HG02852 (cell line): ENCODE measurements at regions not wholly inside any gene's neighbourhood (a gene's known extent, or its start where the extent isn't known, plus 50 kb on each side); places are given as distances from the start of the nearest gene placed in this dataset.
"Not testable (repeated sequence)": the region's sequence is repeated elsewhere in the genome, so short reads cannot be mapped to it uniquely, and the experiment has no call there.

ENCODE experiments used
- ATAC-seq: cut with Tn5 transposase; IDR thresholded peaks from one replicate; pipeline ENCODE4 v1.9.1; 2021; ENCODE audit warnings: mild to moderate bottlenecking, moderate library complexity; ENCODE audit not compliant: unreplicated experiment

- peak; percentile 92 for ATAC-seq
Measured at GRCh38 chr4:38503689-38504395, 160.2 kb upstream of the KLF3 start.

DNA sequence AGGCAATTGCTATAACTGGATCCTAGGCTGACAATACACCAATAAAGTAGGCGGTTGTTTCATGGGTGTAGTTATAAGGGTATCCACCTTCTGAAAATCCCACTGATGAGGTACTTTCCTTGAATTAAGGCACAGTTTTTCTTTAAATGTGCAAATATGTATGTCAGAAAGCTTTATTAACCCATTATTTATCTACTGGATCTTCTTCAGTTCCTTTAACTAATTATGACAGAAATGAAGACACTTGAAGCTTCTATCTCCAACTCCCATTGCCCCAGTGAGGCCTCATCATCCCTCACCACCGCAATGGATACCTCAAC is 159.6 kb upstream of the KLF3 start:
- no peak for ATAC-seq

DNA sequence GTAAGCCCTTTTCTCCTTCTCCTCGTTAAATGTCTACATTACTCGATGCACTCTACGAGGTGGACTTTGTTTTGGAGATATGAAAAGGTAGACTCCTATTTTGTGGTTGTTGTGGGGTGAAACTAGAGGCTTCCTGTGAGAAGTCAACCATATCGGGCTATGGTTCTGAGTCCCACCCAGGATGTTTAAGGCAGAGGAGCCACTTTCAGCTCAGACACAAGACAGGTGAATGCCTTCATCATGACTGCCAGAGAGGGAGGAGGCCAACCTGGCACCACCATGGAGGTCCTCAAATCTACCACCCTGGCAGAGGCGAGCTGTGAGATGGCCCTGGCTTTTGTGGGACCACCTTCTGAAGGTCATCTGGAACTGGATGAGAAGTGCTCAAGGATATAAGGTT is 154.4 kb upstream of the KLF3 start:
- peak; percentile 69 for ATAC-seq

- ATAC-seq: no peak
Measured at GRCh38 chr4:38510201-38510600, 153.8 kb upstream of the KLF3 start.

- ATAC-seq: no peak
Measured at GRCh38 chr4:38511702-38512101, 152.3 kb upstream of the KLF3 start.

DNA sequence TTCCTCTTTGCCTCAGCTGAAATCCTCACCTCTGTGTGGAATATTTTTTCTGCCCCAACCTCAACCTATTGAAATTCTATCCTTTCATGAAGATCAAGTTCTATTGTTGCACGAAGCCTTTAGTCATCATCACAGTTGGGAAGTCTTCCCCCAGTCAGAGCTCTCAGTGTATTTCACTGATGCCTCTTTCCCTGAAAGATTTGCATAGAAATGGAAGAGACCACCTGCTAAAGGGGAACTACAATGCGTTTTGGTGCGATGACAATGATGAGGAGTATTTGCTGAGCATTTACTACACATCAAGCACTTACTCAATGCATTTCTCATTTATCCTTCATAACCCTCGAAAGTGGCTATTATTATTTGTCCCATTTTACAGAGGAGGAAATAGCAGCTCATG is 151.2 kb upstream of the KLF3 start:
- ATAC-seq: no peak

GRCh38 chr4:38514465-38515146 is 149.4 kb upstream of the KLF3 start:
- ATAC-seq: no peak

DNA sequence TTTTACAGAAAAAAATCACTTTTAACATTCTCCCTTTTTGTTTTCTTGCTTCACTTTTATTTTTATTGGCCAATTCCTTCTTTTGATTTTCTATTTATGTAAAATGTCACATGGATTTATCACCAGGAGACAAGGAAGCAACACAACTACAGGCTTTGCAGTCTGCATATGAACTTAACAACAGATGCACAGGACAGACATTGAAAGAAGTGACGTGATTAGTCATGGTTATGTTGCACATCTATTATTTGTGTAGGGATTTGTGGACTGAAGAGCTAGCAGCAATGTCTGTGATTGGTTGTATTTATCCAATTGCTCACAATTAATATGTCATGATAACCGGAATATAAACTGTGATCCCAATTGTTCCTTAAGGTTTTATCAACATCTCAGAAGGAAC is 147.8 kb upstream of the KLF3 start:
- no peak for ATAC-seq

GRCh38 chr4:38519666-38520065 is 144.3 kb upstream of the KLF3 start:
- ATAC-seq: no peak

DNA sequence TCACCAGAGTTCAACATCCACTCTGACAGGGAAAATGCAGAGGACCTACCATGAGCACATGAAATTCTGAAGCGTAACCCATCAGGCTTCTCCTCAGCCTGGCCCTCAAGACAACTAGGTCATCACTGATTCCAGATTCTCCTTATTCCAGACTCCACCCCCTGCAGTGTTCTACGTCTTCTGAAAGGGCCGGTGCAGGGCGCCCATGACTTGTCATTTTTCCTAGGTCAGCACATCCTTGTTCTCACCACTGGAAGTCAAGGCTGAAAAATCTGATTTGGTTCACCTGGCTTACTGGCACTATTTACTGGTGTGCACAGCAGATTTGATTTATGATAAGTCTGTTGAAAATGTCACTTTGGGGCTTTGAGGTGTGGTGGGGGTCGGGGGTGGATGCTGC is 140.9 kb upstream of the KLF3 start:
- no peak for ATAC-seq

- ATAC-seq: peak; percentile 96
Measured at GRCh38 chr4:38523524-38524448, 140.2 kb upstream of the KLF3 start.

DNA sequence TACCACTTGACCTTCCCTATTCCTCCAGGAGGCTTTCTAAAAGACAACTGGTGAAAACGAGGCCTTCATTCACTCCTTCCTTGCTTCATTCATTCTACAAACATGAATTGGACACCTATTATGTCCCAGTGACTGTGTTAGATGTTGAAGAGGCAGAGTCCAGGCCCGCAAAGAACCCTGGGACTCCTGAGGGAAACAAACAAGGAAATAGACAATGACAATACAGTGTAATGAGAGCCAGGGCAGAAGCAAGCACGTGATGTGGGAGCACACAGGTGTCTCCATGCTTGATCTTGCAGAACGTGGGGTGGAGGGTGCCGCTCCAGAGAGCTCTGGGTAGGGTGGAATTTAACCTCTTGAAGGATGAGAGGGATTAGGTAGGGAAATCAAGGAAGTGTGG is 137.6 kb upstream of the KLF3 start:
- no peak for ATAC-seq

DNA sequence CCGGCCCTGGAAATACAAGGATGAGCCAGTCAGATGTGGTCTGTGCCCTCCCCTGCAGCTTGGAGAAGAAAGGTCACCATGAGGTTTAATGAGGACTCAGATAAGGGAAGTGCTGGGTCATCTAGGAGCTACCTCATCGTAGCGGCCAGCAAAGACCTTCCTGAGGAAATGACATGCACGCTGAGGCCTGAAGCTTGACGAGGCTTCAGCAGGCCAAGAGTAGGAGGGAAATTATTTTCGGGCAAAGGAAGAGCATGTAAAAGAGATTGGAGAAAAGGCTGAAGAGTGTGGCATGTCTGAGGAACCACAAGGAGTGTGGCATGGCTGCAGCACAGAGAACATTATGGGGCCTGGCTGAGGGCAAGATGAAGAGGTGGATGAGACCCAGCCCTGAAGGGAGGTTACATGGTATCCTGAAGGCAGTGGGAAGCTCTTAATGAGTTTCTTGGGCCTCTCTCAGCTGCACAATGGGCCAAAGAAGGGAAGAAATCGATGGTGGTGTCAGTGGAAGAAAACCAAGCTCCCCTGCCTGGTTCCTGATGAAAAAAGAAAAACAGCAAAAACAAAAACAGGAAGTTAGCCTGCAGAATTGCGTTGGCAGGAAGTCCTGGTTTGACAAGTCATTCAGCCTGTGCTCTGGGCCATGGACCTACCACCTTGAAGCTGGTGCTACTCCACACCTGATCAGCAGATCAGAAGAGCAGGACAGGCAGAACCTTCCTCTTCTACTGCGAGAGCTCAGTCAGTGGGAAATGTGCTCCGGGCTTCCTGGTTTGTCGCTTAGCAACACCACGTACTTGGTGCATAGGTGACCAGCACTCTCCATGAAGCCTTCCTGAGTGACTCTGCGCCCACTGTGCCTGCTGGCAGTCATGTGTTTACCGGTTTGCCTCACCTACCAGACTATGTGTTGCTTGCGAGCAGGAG is 134.5 kb upstream of the KLF3 start:
- ATAC-seq: peak; percentile 71

- no peak for ATAC-seq
Measured at GRCh38 chr4:38530486-38530885, 133.5 kb upstream of the KLF3 start.

DNA sequence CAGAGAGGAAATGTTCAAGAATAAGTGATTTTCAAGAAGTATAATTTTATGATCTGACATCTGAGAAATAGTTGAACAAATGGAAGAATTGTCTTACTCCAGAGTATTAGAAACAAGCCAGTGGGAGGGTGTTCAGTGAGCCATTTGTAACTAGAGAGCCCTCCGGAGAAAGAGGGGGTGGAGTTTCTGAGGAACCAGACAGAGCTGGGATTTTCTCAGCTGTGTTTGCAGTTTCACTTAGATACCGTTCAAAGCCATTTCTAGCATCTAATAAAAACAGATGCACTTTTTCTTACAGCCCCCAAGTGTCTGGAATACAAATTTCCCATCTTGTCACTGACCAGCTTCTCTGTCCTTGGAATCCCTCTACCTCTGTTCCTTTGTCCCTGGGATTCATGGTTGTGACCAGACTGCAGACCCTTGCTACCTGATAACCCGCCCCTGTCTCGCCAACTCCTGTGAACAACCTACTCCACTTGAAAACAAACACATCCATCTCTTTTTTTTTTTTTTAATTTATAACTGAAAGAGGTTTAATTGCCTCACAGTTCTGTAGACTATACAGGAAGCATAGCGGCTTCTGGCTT is 132.8 kb upstream of the KLF3 start:
- peak; percentile 50 for ATAC-seq

- no peak for ATAC-seq
Measured at GRCh38 chr4:38532908-38533499, 131.0 kb upstream of the KLF3 start.

GRCh38 chr4:38534344-38535045 is 129.5 kb upstream of the KLF3 start:
- no peak for ATAC-seq

GRCh38 chr4:38535071-38535470 is 128.9 kb upstream of the KLF3 start:
- not testable (repeated sequence) for ATAC-seq

GRCh38 chr4:38535717-38536116 is 128.3 kb upstream of the KLF3 start:
- ATAC-seq: no peak
